Stimulated activated CD4-positive, alpha-beta T cell treated with anti-CD3 and anti-CD28 coated beads, Interleukin-15, amount 100 ng/mL, for 24 hours (primary cell): ENCODE measurements at regions not wholly inside any gene's neighbourhood (a gene's known extent, or its start where the extent isn't known, plus 50 kb on each side); places are given as distances from the start of the nearest gene placed in this dataset.
"Not testable (repeated sequence)": the region's sequence is repeated elsewhere in the genome, so short reads cannot be mapped to it uniquely, and the experiment has no call there.

Source experiments
- DNase-seq: peaks from one replicate; pipeline ENCODE4 v3.0.0-alpha.2; 2020

- no peak for DNase-seq
Measured at GRCh38 chr6:164346631-164347030, 932.1 kb downstream of the QKI start.

GRCh38 chr6:164345806-164346496 is 931.4 kb downstream of the QKI start:
- no peak for DNase-seq

- no peak for DNase-seq
Measured at GRCh38 chr6:164345327-164345726, 930.8 kb downstream of the QKI start.

GRCh38 chr6:164344801-164345291 is 930.3 kb downstream of the QKI start:
- no peak for DNase-seq

GRCh38 chr6:164339442-164339841 is 924.9 kb downstream of the QKI start:
- DNase-seq = not testable (repeated sequence)

GRCh38 chr6:164337925-164338397 is 923.4 kb downstream of the QKI start:
- no peak for DNase-seq

- DNase-seq = no peak
Measured at GRCh38 chr6:164337024-164337924, 922.8 kb downstream of the QKI start.

GRCh38 chr6:164336455-164336854 is 921.9 kb downstream of the QKI start:
- DNase-seq = no peak

GRCh38 chr6:164331026-164331425 is 916.5 kb downstream of the QKI start:
- DNase-seq = no peak

- no peak for DNase-seq
Measured at GRCh38 chr6:164325168-164325567, 910.6 kb downstream of the QKI start.

GRCh38 chr6:164322533-164322932 is 908.0 kb downstream of the QKI start:
- no peak for DNase-seq

- DNase-seq = no peak
Measured at GRCh38 chr6:164321297-164321696, 906.8 kb downstream of the QKI start.

GRCh38 chr6:164315376-164315775 is 900.9 kb downstream of the QKI start:
- no peak for DNase-seq

GRCh38 chr6:164308339-164308738 is 893.8 kb downstream of the QKI start:
- no peak for DNase-seq

- DNase-seq = no peak
Measured at GRCh38 chr6:164303102-164303964, 888.8 kb downstream of the QKI start.

GRCh38 chr6:164296411-164296810 is 881.9 kb downstream of the QKI start:
- no peak for DNase-seq

GRCh38 chr6:164294047-164294784 is 879.7 kb downstream of the QKI start:
- DNase-seq = no peak

- DNase-seq = no peak
Measured at GRCh38 chr6:164291224-164291623, 876.7 kb downstream of the QKI start.

GRCh38 chr6:164290101-164290500 is 875.6 kb downstream of the QKI start:
- no peak for DNase-seq

GRCh38 chr6:164286011-164286410 is 871.5 kb downstream of the QKI start:
- DNase-seq = no peak

- DNase-seq = no peak
Measured at GRCh38 chr6:164283574-164283973, 869.1 kb downstream of the QKI start.

- no peak for DNase-seq
Measured at GRCh38 chr6:164276211-164276610, 861.7 kb downstream of the QKI start.
